Stimulated activated CD4-positive, alpha-beta T cell treated with anti-CD3 and anti-CD28 coated beads, Interleukin-2, amount 100 ng/mL, for 4 hours (primary cell): ENCODE measurements at regions not wholly inside any gene's neighbourhood (a gene's known extent, or its start where the extent isn't known, plus 50 kb on each side); places are given as distances from the start of the nearest gene placed in this dataset.

Experiments
- DNase-seq: peaks from one replicate; pipeline ENCODE4 v3.0.0-alpha.2; 2020; ENCODE audit warnings: low read depth

- DNase-seq: no peak
Observed at GRCh38 chr4:108328383-108328732, 159.6 kb upstream of the LEF1 start.

GRCh38 chr4:108327642-108328382 lies 159.1 kb upstream of the LEF1 start:
- no peak for DNase-seq

- DNase-seq: no peak
Observed at GRCh38 chr4:108325561-108325960, 156.8 kb upstream of the LEF1 start.

GRCh38 chr4:108324450-108324849 lies 155.7 kb upstream of the LEF1 start:
- DNase-seq: no peak

- DNase-seq: no peak
Observed at GRCh38 chr4:108322497-108322896, 153.8 kb upstream of the LEF1 start.

GRCh38 chr4:108320061-108320460 lies 151.3 kb upstream of the LEF1 start:
- no peak for DNase-seq

- DNase-seq: no peak
Observed at GRCh38 chr4:108317377-108317776, 148.6 kb upstream of the LEF1 start.

- DNase-seq: no peak
Observed at GRCh38 chr4:108315694-108316093, 147.0 kb upstream of the LEF1 start.

- DNase-seq: no peak
Observed at GRCh38 chr4:108314900-108315589, 146.3 kb upstream of the LEF1 start.

GRCh38 chr4:108313546-108314339 lies 145.0 kb upstream of the LEF1 start:
- DNase-seq: no peak

- no peak for DNase-seq
Observed at GRCh38 chr4:108311313-108311712, 142.6 kb upstream of the LEF1 start.

- no peak for DNase-seq
Observed at GRCh38 chr4:108303488-108304177, 134.9 kb upstream of the LEF1 start.

- no peak for DNase-seq
Observed at GRCh38 chr4:108301545-108302251, 133.0 kb upstream of the LEF1 start.

- no peak for DNase-seq
Observed at GRCh38 chr4:108297605-108298004, 128.9 kb upstream of the LEF1 start.

- DNase-seq: no peak
Observed at GRCh38 chr4:108292229-108292628, 123.5 kb upstream of the LEF1 start.

- DNase-seq: no peak
Observed at GRCh38 chr4:108291137-108291536, 122.4 kb upstream of the LEF1 start.

GRCh38 chr4:108287834-108288413 lies 119.2 kb upstream of the LEF1 start:
- no peak for DNase-seq

GRCh38 chr4:108280072-108280471 lies 111.3 kb upstream of the LEF1 start:
- DNase-seq: no peak

GRCh38 chr4:108276690-108277089 lies 108.0 kb upstream of the LEF1 start:
- no peak for DNase-seq

- no peak for DNase-seq
Observed at GRCh38 chr4:108272986-108273385, 104.3 kb upstream of the LEF1 start.

- no peak for DNase-seq
Observed at GRCh38 chr4:108272561-108272960, 103.8 kb upstream of the LEF1 start.
